ENCODE measurements at regions not wholly inside any gene's neighbourhood (a gene's known extent, or its start where the extent isn't known, plus 50 kb on each side); places are given as distances from the start of the nearest gene placed in this dataset.

DNA sequence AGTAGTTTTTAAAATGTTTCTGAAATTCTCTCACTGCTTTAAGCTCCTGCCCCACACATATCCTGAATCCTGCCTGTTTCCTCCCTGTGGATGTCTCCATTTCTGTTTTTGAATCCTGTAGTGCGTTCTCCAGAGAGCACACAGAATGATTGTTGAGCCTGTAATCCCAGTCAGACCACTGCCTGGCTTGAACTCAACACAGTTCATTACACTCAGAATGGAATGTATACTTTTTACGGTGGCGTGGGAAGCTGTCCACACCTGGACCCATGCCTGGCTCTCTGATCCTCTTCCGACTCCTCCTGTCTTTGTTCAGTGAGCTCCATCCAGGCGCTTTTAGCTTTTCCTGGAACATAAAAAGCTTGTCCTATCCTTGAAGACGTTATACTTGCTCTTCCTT is 1217.0 kb upstream of the PRKX start:
- Histone ChIP-seq H3K9ac (replicated peaks; ENCODE audit: extremely low read depth, insufficient read depth, low read length) (no peak overlapping the region), H4K20me1 (replicated peaks; ENCODE audit: control insufficient read depth, extremely low read depth, insufficient read depth, low read length) (no peaks in the 10 kb centered on the region), H3K4me1 (ENCODE audit: control insufficient read depth, extremely low read depth, insufficient read depth, low read length) (no peaks in the 10 kb centered on the region), H3K9me3 (replicated peaks; ENCODE audit: control insufficient read depth, insufficient read depth, low read length) (no peaks in the 10 kb centered on the region), H3K27ac (ENCODE audit: insufficient read depth, low read depth, low read length) (no peak overlapping the region), H3K79me2 (ENCODE audit: control insufficient read depth, insufficient read depth, low read length) (no peaks in the 10 kb centered on the region), H3K27me3 (ENCODE audit: control insufficient read depth in 2 of 2, insufficient read depth in 2 of 2, low read length in 2 of 2) (no peaks in the 10 kb centered on the region), H3K4me2 (ENCODE audit: insufficient read depth, low read length) (no peak overlapping the region), H2AFZ (ENCODE audit: low read depth, low read length) (no peak overlapping the region), H3K9me1 (replicated peaks; ENCODE audit: control insufficient read depth, extremely low read depth, insufficient read depth, low read length) (no peaks in the 10 kb centered on the region), H3K36me3 (ENCODE audit: control insufficient read depth in 2 of 2, extremely low read depth in 1 of 2, insufficient read depth in 2 of 2, low read length in 2 of 2) (no peaks in the 10 kb centered on the region), H3K4me3 (replicated peaks in 1 of 3; ENCODE audit: insufficient read depth in 1 of 3, low read depth in 1 of 3, low read length in 3 of 3) (no peak overlapping the region)
- BruUV-seq (replicated peaks), result no TSS peak
- CTCF ChIA-PET, result no interaction called here
- FAIRE-seq (no peak), DNase-seq (ENCODE audit: low read depth, low spot score) (no peak)
- POLR2A ChIA-PET, result no interaction called here
- TF ChIP-seq POLR2A (IDR thresholded peaks at IDR 0.05; ENCODE audit: low read depth, low read length) (no peak), EZH2 (IDR thresholded peaks at IDR 0.05; ENCODE audit: borderline replicate concordance, low read depth, low read length, severe bottlenecking) (no peak)
- intact Hi-C loops (cut with micrococcal nuclease), result no loop called here
- dilution Hi-C loops (cut with MboI; ENCODE audit: extremely low pct_ligation_motif_present, low sequenced_read_pairs), result no loop called here

DNA sequence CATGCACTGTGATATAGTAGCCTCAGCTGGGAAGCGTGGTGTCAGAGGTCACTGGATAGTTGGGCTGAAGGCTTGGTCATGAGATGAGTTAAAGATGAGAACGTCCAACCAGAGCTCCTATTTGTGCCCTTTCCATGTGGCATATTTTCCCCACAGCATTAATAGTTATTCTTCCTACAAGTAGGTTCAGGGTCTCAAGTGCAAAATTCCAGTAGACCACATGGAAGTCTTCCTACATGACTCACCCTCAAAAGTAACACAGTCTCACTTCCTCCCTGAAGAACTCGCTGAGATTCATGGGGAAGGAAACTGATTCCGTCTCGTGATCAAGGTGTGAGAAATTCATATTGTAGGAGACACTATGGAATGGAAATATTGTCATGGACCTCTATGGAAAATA is 1212.5 kb upstream of the PRKX start:
- intact Hi-C loops (cut with micrococcal nuclease) (no loop called here), dilution Hi-C loops (cut with MboI; ENCODE audit: extremely low pct_ligation_motif_present, low sequenced_read_pairs) (no loop called here)
- Histone ChIP-seq H3K9me1 (replicated peaks; ENCODE audit: control insufficient read depth, extremely low read depth, insufficient read depth, low read length) (no peaks in the 10 kb centered on the region), H3K4me2 (ENCODE audit: insufficient read depth, low read length) (no peak overlapping the region), H3K4me3 (replicated peaks in 1 of 3; ENCODE audit: insufficient read depth in 1 of 3, low read depth in 1 of 3, low read length in 3 of 3) (no peak overlapping the region), H3K36me3 (ENCODE audit: control insufficient read depth in 2 of 2, extremely low read depth in 1 of 2, insufficient read depth in 2 of 2, low read length in 2 of 2) (no peaks in the 10 kb centered on the region), H2AFZ (ENCODE audit: low read depth, low read length) (no peak overlapping the region), H3K9ac (replicated peaks; ENCODE audit: extremely low read depth, insufficient read depth, low read length) (no peak overlapping the region), H3K4me1 (ENCODE audit: control insufficient read depth, extremely low read depth, insufficient read depth, low read length) (no peaks in the 10 kb centered on the region), H3K27me3 (ENCODE audit: control insufficient read depth in 2 of 2, insufficient read depth in 2 of 2, low read length in 2 of 2) (no peaks in the 10 kb centered on the region), H3K27ac (ENCODE audit: insufficient read depth, low read depth, low read length) (no peak overlapping the region), H4K20me1 (replicated peaks; ENCODE audit: control insufficient read depth, extremely low read depth, insufficient read depth, low read length) (no peaks in the 10 kb centered on the region), H3K79me2 (ENCODE audit: control insufficient read depth, insufficient read depth, low read length) (no peaks in the 10 kb centered on the region), H3K9me3 (replicated peaks; ENCODE audit: control insufficient read depth, insufficient read depth, low read length) (no peaks in the 10 kb centered on the region)
- DNase-seq (ENCODE audit: low read depth, low spot score), result no peak
- TF ChIP-seq, protein P1, sequence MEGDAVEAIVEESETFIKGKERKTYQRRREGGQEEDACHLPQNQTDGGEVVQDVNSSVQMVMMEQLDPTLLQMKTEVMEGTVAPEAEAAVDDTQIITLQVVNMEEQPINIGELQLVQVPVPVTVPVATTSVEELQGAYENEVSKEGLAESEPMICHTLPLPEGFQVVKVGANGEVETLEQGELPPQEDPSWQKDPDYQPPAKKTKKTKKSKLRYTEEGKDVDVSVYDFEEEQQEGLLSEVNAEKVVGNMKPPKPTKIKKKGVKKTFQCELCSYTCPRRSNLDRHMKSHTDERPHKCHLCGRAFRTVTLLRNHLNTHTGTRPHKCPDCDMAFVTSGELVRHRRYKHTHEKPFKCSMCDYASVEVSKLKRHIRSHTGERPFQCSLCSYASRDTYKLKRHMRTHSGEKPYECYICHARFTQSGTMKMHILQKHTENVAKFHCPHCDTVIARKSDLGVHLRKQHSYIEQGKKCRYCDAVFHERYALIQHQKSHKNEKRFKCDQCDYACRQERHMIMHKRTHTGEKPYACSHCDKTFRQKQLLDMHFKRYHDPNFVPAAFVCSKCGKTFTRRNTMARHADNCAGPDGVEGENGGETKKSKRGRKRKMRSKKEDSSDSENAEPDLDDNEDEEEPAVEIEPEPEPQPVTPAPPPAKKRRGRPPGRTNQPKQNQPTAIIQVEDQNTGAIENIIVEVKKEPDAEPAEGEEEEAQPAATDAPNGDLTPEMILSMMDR (IDR thresholded peaks at IDR 0.05; ENCODE audit: extremely low read depth in 1 of 2, insufficient read depth in 1 of 2, low read depth in 1 of 2, low read length in 2 of 2), result no peak
- TF ChIP-seq GATA2 (IDR thresholded peaks at IDR 0.05; ENCODE audit: insufficient read depth, insufficient read length, low read depth, low read length) (no peak), JUN (IDR thresholded peaks at IDR 0.05; ENCODE audit: borderline replicate concordance, insufficient read depth, insufficient read length, low read depth) (no peak), EZH2 (IDR thresholded peaks at IDR 0.05; ENCODE audit: borderline replicate concordance, low read depth, low read length, severe bottlenecking) (no peak), POLR2AphosphoS5 (IDR thresholded peaks at IDR 0.05; ENCODE audit: insufficient read depth, low read depth, low read length) (no peak), FOS (IDR thresholded peaks at IDR 0.05; ENCODE audit: borderline replicate concordance, insufficient read depth, low read length) (no peak), MYC (IDR thresholded peaks at IDR 0.05; ENCODE audit: low read depth, low read length) (no peak), POLR2A (IDR thresholded peaks at IDR 0.05; ENCODE audit: low read depth, low read length) (no peak)
- TF ChIP-seq, protein P2, sequence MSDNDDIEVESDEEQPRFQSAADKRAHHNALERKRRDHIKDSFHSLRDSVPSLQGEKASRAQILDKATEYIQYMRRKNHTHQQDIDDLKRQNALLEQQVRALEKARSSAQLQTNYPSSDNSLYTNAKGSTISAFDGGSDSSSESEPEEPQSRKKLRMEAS (IDR thresholded peaks at IDR 0.05; ENCODE audit: insufficient read depth, insufficient read length), result no peak
- POLR2A ChIA-PET, result no interaction called here
- BruUV-seq (replicated peaks), result no TSS peak
- no peak for FAIRE-seq
- CTCF ChIA-PET, result no interaction called here
